ENCODE measurements at regions not wholly inside any gene's neighbourhood (a gene's known extent, or its start where the extent isn't known, plus 50 kb on each side); places are given as distances from the start of the nearest gene placed in this dataset.

DNA sequence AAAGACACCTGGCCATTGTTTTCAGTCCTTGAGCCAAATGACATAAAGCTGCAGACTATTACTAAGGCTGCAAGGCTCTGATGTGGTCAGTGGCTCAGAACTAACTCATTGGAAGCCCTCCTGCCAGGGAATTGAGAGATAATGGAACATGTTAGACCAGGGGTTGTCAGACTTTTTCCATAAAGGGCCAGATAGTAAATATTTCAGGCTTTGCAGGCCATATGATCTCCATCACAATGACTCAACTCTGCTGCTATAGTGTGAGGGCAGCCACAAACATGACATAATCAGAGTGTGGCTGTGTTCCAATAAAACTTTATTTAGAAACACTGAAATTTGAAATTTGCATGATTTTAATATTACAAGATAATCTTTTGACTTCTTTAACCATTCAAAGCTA lies 140.3 kb downstream of the TMEM30B start:
- Histone ChIP-seq H3K36me3 (no peaks in the 10 kb centered on the region), H3K27me3 (no peaks in the 10 kb centered on the region), H3K9me3 (peaks cover 0 to 6% (median 5%) of the 10 kb centered on the region in 4 donors), H3K4me1 (no peaks in the 10 kb centered on the region), H3K4me3 (no peak overlapping the region), H3K27ac (no peak overlapping the region)
- no peak for ATAC-seq (ENCODE audit: low FRiP score in 2 of 2)
- TF ChIP-seq CTCF (IDR thresholded peaks at IDR 0.05) (no peak), POLR2AphosphoS5 (IDR thresholded peaks at IDR 0.05) (no peak), POLR2A (IDR thresholded peaks at IDR 0.05) (no peak), EP300 (IDR thresholded peaks at IDR 0.05) (no peak)
- no peak for DNase-seq

GRCh38 chr14:61140271-61140670 lies 140.9 kb downstream of the TMEM30B start:
- H3K36me3 ChIP-seq: no peaks in the 10 kb centered on the region
- DNase-seq (no peak), ATAC-seq (ENCODE audit: low FRiP score in 2 of 2) (no peak)
- WGBS, 2 donors: 70 to 84% methylated on average over 3 of the region's 3 CpGs
- peaks cover 0 to 6% (median 5%) of the 10 kb centered on the region in 4 donors for H3K9me3 ChIP-seq
- H3K27ac ChIP-seq: no peak overlapping the region
- H3K4me3 ChIP-seq: no peak overlapping the region
- TF ChIP-seq POLR2AphosphoS5 (IDR thresholded peaks at IDR 0.05) (no peak), CTCF (IDR thresholded peaks at IDR 0.05) (no peak), POLR2A (IDR thresholded peaks at IDR 0.05) (no peak), EP300 (IDR thresholded peaks at IDR 0.05) (no peak)
- no peaks in the 10 kb centered on the region for H3K27me3 ChIP-seq
- no peaks in the 10 kb centered on the region for H3K4me1 ChIP-seq

- Histone ChIP-seq H3K4me1 (no peaks in the 10 kb centered on the region), H3K27me3 (no peaks in the 10 kb centered on the region), H3K9me3 (peaks cover 0 to 5% (median 4%) of the 10 kb centered on the region in 4 donors), H3K27ac (no peak overlapping the region), H3K36me3 (no peaks in the 10 kb centered on the region), H3K4me3 (no peak overlapping the region)
- DNase-seq: no peak
- 61 to 91% methylated on average over 2 of the region's 2 CpGs for WGBS, 2 donors
- no peak for TF ChIP-seq EP300 (IDR thresholded peaks at IDR 0.05)
- TF ChIP-seq CTCF (IDR thresholded peaks at IDR 0.05): no peak
- TF ChIP-seq POLR2AphosphoS5 (IDR thresholded peaks at IDR 0.05): no peak
- TF ChIP-seq POLR2A (IDR thresholded peaks at IDR 0.05): no peak
- no peak for ATAC-seq (ENCODE audit: low FRiP score in 2 of 2)
Observed at GRCh38 chr14:61139006-61139599, 142.0 kb downstream of the TMEM30B start.

DNA sequence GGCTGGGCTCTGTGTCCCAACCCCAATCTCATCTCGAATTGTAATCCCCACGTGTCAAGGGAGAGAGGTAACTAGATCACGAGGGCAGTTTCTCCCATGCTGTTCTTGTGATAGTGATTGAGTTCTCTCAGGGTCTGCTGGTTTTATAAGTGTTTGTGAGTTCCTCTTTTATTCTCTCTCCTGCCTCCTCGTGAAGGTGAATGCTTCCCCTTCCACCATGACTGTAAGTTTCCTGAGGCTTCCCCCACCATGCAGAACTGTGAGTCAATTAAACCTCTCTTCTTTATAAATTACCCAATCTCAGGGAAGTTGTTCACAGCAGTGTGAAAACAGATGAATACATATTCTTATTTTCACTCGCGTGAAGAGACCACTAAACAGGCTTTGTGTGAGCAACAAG lies 148.2 kb downstream of the TMEM30B start:
- DNase-seq: no peak
- Histone ChIP-seq H3K9me3 (no peaks in the 10 kb centered on the region), H3K27me3 (no peaks in the 10 kb centered on the region), H3K36me3 (no peaks in the 10 kb centered on the region), H3K4me1 (no peaks in the 10 kb centered on the region), H3K4me3 (no peak overlapping the region), H3K27ac (no peak overlapping the region)
- no peak for TF ChIP-seq CTCF (IDR thresholded peaks at IDR 0.05)
- 72 to 81% methylated on average over 6 of the region's 6 CpGs for WGBS, 2 donors
- ATAC-seq (ENCODE audit: low FRiP score in 2 of 2): no peak

- TF ChIP-seq POLR2AphosphoS5 (IDR thresholded peaks at IDR 0.05) (no peak), POLR2A (IDR thresholded peaks at IDR 0.05) (no peak), EP300 (IDR thresholded peaks at IDR 0.05) (no peak), CTCF (IDR thresholded peaks at IDR 0.05) (no peak)
- Histone ChIP-seq H3K36me3 (no peaks in the 10 kb centered on the region), H3K4me1 (no peaks in the 10 kb centered on the region), H3K9me3 (no peaks in the 10 kb centered on the region), H3K27ac (no peak overlapping the region), H3K27me3 (no peaks in the 10 kb centered on the region), H3K4me3 (no peak overlapping the region)
- no peak for ATAC-seq (ENCODE audit: low FRiP score in 2 of 2)
- DNase-seq: no peak
- WGBS, 2 donors: 84 to 90% methylated on average over 3 of the region's 3 CpGs
Observed at GRCh38 chr14:61132336-61132735, 148.8 kb downstream of the TMEM30B start.

Data from upper lobe of left lung (tissue), 6 donors.